ENCODE measurements at regions not wholly inside any gene's neighbourhood (a gene's known extent, or its start where the extent isn't known, plus 50 kb on each side); places are given as distances from the start of the nearest gene placed in this dataset.
"Not testable (repeated sequence)": the region's sequence is repeated elsewhere in the genome, so short reads cannot be mapped to it uniquely, and the experiment has no call there.

- no peak for DNase-seq
These were observed 98.2 kb downstream of the AHR start for GRCh38 chr7:17396692-17397091.

GRCh38 chr7:17401791-17402627, 103.6 kb downstream of the AHR start:
- no peak for DNase-seq

GRCh38 chr7:17402628-17403278, 104.3 kb downstream of the AHR start:
- DNase-seq = no peak

- DNase-seq = no peak
These were observed 105.6 kb downstream of the AHR start for GRCh38 chr7:17404006-17404405.

- DNase-seq = no peak
These were observed 107.3 kb downstream of the AHR start for GRCh38 chr7:17405786-17406185.

GRCh38 chr7:17406738-17407137, 108.3 kb downstream of the AHR start:
- no peak for DNase-seq

- no peak for DNase-seq
These were observed 108.8 kb downstream of the AHR start for GRCh38 chr7:17407229-17407628.

GRCh38 chr7:17408245-17408903, 109.9 kb downstream of the AHR start:
- no peak for DNase-seq

- DNase-seq = no peak
These were observed 110.4 kb downstream of the AHR start for GRCh38 chr7:17408904-17409290.

- no peak for DNase-seq
These were observed 113.5 kb downstream of the AHR start for GRCh38 chr7:17411922-17412321.

GRCh38 chr7:17412883-17413282, 114.4 kb downstream of the AHR start:
- no peak for DNase-seq

GRCh38 chr7:17415955-17416354, 117.5 kb downstream of the AHR start:
- DNase-seq = no peak

GRCh38 chr7:17420308-17421015, 122.0 kb downstream of the AHR start:
- not testable (repeated sequence) for DNase-seq

- DNase-seq = no peak
These were observed 123.5 kb downstream of the AHR start for GRCh38 chr7:17421941-17422340.

GRCh38 chr7:17422966-17423365, 124.5 kb downstream of the AHR start:
- DNase-seq = no peak

GRCh38 chr7:17427924-17428323, 129.5 kb downstream of the AHR start:
- DNase-seq = no peak

GRCh38 chr7:17429579-17429978, 131.1 kb downstream of the AHR start:
- no peak for DNase-seq

- no peak for DNase-seq
These were observed 134.3 kb downstream of the AHR start for GRCh38 chr7:17432793-17433192.

- DNase-seq = no peak
These were observed 135.7 kb downstream of the AHR start for GRCh38 chr7:17434191-17434590.

- no peak for DNase-seq
These were observed 136.6 kb downstream of the AHR start for GRCh38 chr7:17434841-17435692.

- no peak for DNase-seq
These were observed 137.7 kb downstream of the AHR start for GRCh38 chr7:17436126-17436525.

- no peak for DNase-seq
These were observed 139.1 kb downstream of the AHR start for GRCh38 chr7:17437586-17437985.
